PC-3 (cell line): ENCODE measurements at regions not wholly inside any gene's neighbourhood (a gene's known extent, or its start where the extent isn't known, plus 50 kb on each side); places are given as distances from the start of the nearest gene placed in this dataset.

Source experiments
- ATAC-seq: fragments of 200-7000 bp; cut with Tn5 transposase; 2 replicates; pipeline ENCODE4 v1.9.1; 2020; ENCODE audit warnings: mild to moderate bottlenecking, moderate library complexity
- BruUV-seq: library from RNA; stranded (reverse); fragments of 400-500 nt; replicated peaks from 2 replicates; lab custom pipeline; 2021; lab: Mats Ljungman, UMichigan
- CTCF ChIA-PET: fragments of 300-600 bp; sonication (Branson Sonifier 250); formaldehyde crosslinking; loops from one replicate; lab custom pipeline; 2022; ENCODE audit warnings: antibody characterized with exemption; lab: Charles Lee
- POLR2A ChIA-PET: fragments of 300-600 bp; sonication (Branson Sonifier 250); formaldehyde crosslinking; loops from one replicate; lab custom pipeline; 2022; ENCODE audit warnings: antibody characterized with exemption; ENCODE audit not compliant: unreplicated experiment; lab: Charles Lee
- DNase-seq: peaks from one replicate; pipeline ENCODE4 v3.0.0-alpha.2; 2015
- H2AFZ ChIP-seq: fragments of 300-600 bp; sonication (generic); 2 replicates; pipeline ENCODE4 v1.6.0; 2016; ENCODE audit warnings: antibody characterized with exemption, low read length
- H3F3A ChIP-seq: fragments of 300-600 bp; sonication (generic); one replicate; pipeline ENCODE4 v1.6.0; 2017; ENCODE audit warnings: antibody characterized with exemption, low read length, control low read depth, mild to moderate bottlenecking; ENCODE audit not compliant: unreplicated experiment
- H3K27ac ChIP-seq: fragments of 300-600 bp; sonication (generic); 2 replicates; pipeline ENCODE4 v1.5.1; 2016; ENCODE audit warnings: mild to moderate bottlenecking, low read length
- H3K27me3 ChIP-seq: fragments of 300-600 bp; sonication (generic); 2 replicates; pipeline ENCODE4 v1.6.1; 2016; ENCODE audit warnings: low read length, mixed read lengths
- H3K36me3 ChIP-seq: fragments of 300-600 bp; sonication (generic); 2 replicates; pipeline ENCODE4 v1.6.1; 2016; ENCODE audit warnings: low read depth, mixed run types, low read length, mixed read lengths
- H3K4me1 ChIP-seq: fragments of 300-600 bp; sonication (generic); 2 replicates; pipeline ENCODE4 v1.5.1; 2016; ENCODE audit warnings: low read length; ENCODE audit not compliant: insufficient read depth
- H3K4me2 ChIP-seq: fragments of 300-600 bp; sonication (generic); 2 replicates; pipeline ENCODE4 v1.6.0; 2016; ENCODE audit warnings: low read length
- H3K4me3 ChIP-seq: fragments of 300-600 bp; sonication (generic); 2 replicates; pipeline ENCODE4 v1.5.1; 2016; ENCODE audit warnings: mild to moderate bottlenecking, low read length, mixed read lengths
- H3K79me2 ChIP-seq: fragments of 300-600 bp; sonication (generic); 2 replicates; pipeline ENCODE4 v1.6.1; 2017; ENCODE audit warnings: low read length, mixed read lengths
- H3K9ac ChIP-seq: fragments of 300-600 bp; sonication (generic); 2 replicates; pipeline ENCODE4 v1.6.0; 2016; ENCODE audit warnings: mild to moderate bottlenecking, low read length
- H3K9me2 ChIP-seq: fragments of 300-600 bp; sonication (generic); replicated peaks from 2 replicates; pipeline ENCODE4 v1.6.1; 2016; ENCODE audit warnings: mixed run types, low read length, mixed read lengths
- H3K9me3 ChIP-seq: fragments of 300-600 bp; sonication (generic); 2 replicates; pipeline ENCODE4 v1.6.1; 2016; ENCODE audit warnings: low read length, mixed read lengths
- H4K20me1 ChIP-seq: fragments of 300-600 bp; sonication (generic); 2 replicates; pipeline ENCODE4 v1.6.1; 2016; ENCODE audit warnings: low read length, mixed read lengths
- CTCF ChIP-seq: fragments of 300-600 bp; sonication (generic); conservative IDR thresholded peaks from 2 replicates; pipeline ENCODE4 v1.5.1; 2017; ENCODE audit warnings: antibody characterized with exemption, low read depth, mild to moderate bottlenecking, low read length
- EZH2 ChIP-seq: fragments of 300-600 bp; sonication (generic); IDR thresholded peaks from one replicate; pipeline ENCODE4 v1.6.1; 2017; ENCODE audit warnings: antibody characterized with exemption, mild to moderate bottlenecking, low read length; ENCODE audit not compliant: unreplicated experiment
- EZH2phosphoT487 ChIP-seq: fragments of 300-600 bp; sonication (generic); IDR thresholded peaks from 2 replicates; pipeline ENCODE4 v1.6.1; 2018; ENCODE audit warnings: mild to moderate bottlenecking, antibody characterized with exemption, low read length, borderline replicate concordance
- intact Hi-C: fragments of 100-400 bp; cut with micrococcal nuclease; formaldehyde crosslinking; loops from 2 replicates; pipeline ENCODE4 v1.9.0; 2023

- Histone ChIP-seq H4K20me1 (no peaks in the 10 kb centered on the region), H3K27ac (no peak overlapping the region), H3K79me2 (no peaks in the 10 kb centered on the region), H3K36me3 (no peaks in the 10 kb centered on the region), H3K4me2 (no peak overlapping the region), H3K9me3 (no peaks in the 10 kb centered on the region), H3K9me2 (no peaks in the 10 kb centered on the region), H3K4me1 (peaks cover 11% of the 10 kb centered on the region), H3K27me3 (no peaks in the 10 kb centered on the region), H3K9ac (no peak overlapping the region), H2AFZ (no peak overlapping the region), H3F3A (no peaks in the 10 kb centered on the region), H3K4me3 (no peak overlapping the region)
- DNase-seq (no peak), ATAC-seq (no peak)
- ChIA-PET CTCF (no interaction called here), POLR2A (no interaction called here)
- no TSS peak for BruUV-seq
- intact Hi-C loops = no loop called here
- TF ChIP-seq CTCF (no peak), EZH2 (no peak), EZH2phosphoT487 (no peak)
Observed at GRCh38 chr12:84660139-84660538, 252.5 kb downstream of the SLC6A15 start.

- Histone ChIP-seq H3K4me1 (peaks cover 11% of the 10 kb centered on the region), H3K79me2 (no peaks in the 10 kb centered on the region), H3K27me3 (no peaks in the 10 kb centered on the region), H3K9me3 (no peaks in the 10 kb centered on the region), H3K9me2 (no peaks in the 10 kb centered on the region), H3F3A (no peaks in the 10 kb centered on the region), H3K4me2 (no peak overlapping the region), H3K36me3 (no peaks in the 10 kb centered on the region), H2AFZ (no peak overlapping the region), H3K9ac (no peak overlapping the region), H4K20me1 (no peaks in the 10 kb centered on the region), H3K27ac (no peak overlapping the region), H3K4me3 (no peak overlapping the region)
- CTCF ChIA-PET = no interaction called here
- POLR2A ChIA-PET = no interaction called here
- no peak for TF ChIP-seq CTCF
- TF ChIP-seq EZH2 = no peak
- no peak for TF ChIP-seq EZH2phosphoT487
- DNase-seq (no peak), ATAC-seq (no peak)
- no TSS peak for BruUV-seq
- intact Hi-C loops = no loop called here
Observed at GRCh38 chr12:84658877-84659276, 253.7 kb downstream of the SLC6A15 start.

- ChIA-PET CTCF (no interaction called here), POLR2A (no interaction called here)
- intact Hi-C loops = no loop called here
- H4K20me1 ChIP-seq = no peaks in the 10 kb centered on the region
- BruUV-seq = no TSS peak
- no peaks in the 10 kb centered on the region for H3F3A ChIP-seq
- no peak overlapping the region for H2AFZ ChIP-seq
- H3K4me1 ChIP-seq = peaks cover 6% of the 10 kb centered on the region
- no peaks in the 10 kb centered on the region for H3K27me3 ChIP-seq
- H3K36me3 ChIP-seq = no peaks in the 10 kb centered on the region
- H3K27ac ChIP-seq = no peak overlapping the region
- H3K9me2 ChIP-seq = no peaks in the 10 kb centered on the region
- no peak overlapping the region for H3K4me2 ChIP-seq
- no peaks in the 10 kb centered on the region for H3K9me3 ChIP-seq
- TF ChIP-seq EZH2phosphoT487 (no peak), CTCF (no peak), EZH2 (no peak)
- ATAC-seq (no peak), DNase-seq (no peak)
- H3K4me3 ChIP-seq = no peak overlapping the region
- no peaks in the 10 kb centered on the region for H3K79me2 ChIP-seq
- H3K9ac ChIP-seq = no peak overlapping the region
Observed at GRCh38 chr12:84656705-84657104, 255.9 kb downstream of the SLC6A15 start.
